Suprapubic skin (tissue), 4 donors: ENCODE measurements at regions not wholly inside any gene's neighbourhood (a gene's known extent, or its start where the extent isn't known, plus 50 kb on each side); places are given as distances from the start of the nearest gene placed in this dataset.

ENCODE experiments used
- DNase-seq, 2 donors: peaks; one replicate each; pipeline ENCODE4 v3.0.0-alpha.2; 2019; ENCODE audit warnings: low spot score in 2 of 2
- H3K27ac ChIP-seq: fragments of 200-600 bp; sonication (generic); one replicate; pipeline ENCODE4 v1.5.1; 2019
- H3K27me3 ChIP-seq: fragments of 200-600 bp; sonication (generic); one replicate; pipeline ENCODE4 v1.5.1; 2019
- H3K36me3 ChIP-seq: fragments of 200-600 bp; sonication (generic); one replicate; pipeline ENCODE4 v1.5.1; 2019
- H3K4me1 ChIP-seq: fragments of 200-600 bp; sonication (generic); one replicate; pipeline ENCODE4 v1.5.1; 2019
- H3K4me3 ChIP-seq: fragments of 200-600 bp; sonication (generic); one replicate; pipeline ENCODE4 v1.5.1; 2019; ENCODE audit warnings: mild to moderate bottlenecking
- H3K9me3 ChIP-seq: fragments of 200-600 bp; sonication (generic); one replicate; pipeline ENCODE4 v1.5.1; 2019
- EP300 ChIP-seq: sonication (generic); formaldehyde crosslinking; IDR thresholded peaks from one replicate; pipeline ENCODE4 v1.6.1; 2017; ENCODE audit warnings: antibody characterized with exemption
- POLR2A ChIP-seq, 2 donors: fragments of 450-650 bp; IDR thresholded peaks; one replicate each; pipeline ENCODE4 v1.6.1; 2017; ENCODE audit warnings: antibody characterized with exemption in 2 of 2, mild to moderate bottlenecking in 2 of 2, moderate library complexity in 2 of 2
- POLR2AphosphoS5 ChIP-seq, 3 donors: sonication (generic); formaldehyde crosslinking; IDR thresholded peaks; one replicate each; pipeline ENCODE4 v1.6.1; 2017; ENCODE audit warnings: antibody characterized with exemption in 3 of 3
- WGBS: methylation state at CpG from one replicate; pipeline ENCODE4 v1.1.5; 2018; 5-methylcytosine and 5-hydroxymethylcytosine counted together
- TF ChIP-seq, protein P1 (sequence below), 2 donors: fragments of 200-600 bp in 1 of 2; fragments of 450-650 bp in 1 of 2; sonication (generic) in 1 of 2; IDR thresholded peaks; one replicate each; pipeline ENCODE4 v1.5.1; 2016 to 2019; ENCODE audit warnings: antibody characterized with exemption in 2 of 2, mild to moderate bottlenecking in 1 of 2, moderate library complexity in 1 of 2

DNA sequence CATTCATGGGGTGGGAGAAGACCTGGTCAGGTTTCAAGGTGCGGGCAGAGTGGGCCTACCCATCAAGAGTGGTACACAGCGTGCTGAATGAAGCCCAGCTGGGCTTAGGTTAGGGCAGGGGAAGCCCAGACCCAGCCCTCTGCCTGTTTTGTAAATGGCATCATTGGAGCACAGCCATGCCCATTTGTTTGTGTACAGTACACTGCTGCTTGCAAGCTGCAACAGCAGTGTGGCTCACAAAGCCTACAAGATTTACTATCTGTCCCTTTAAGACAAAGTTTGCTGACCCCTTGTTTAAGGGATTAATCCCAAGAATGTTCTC lies 230.1 kb upstream of the TNRC6C start:
- Histone ChIP-seq H3K9me3 (peaks cover 6% of the 10 kb centered on the region), H3K36me3 (no peaks in the 10 kb centered on the region), H3K4me1 (peaks cover 17% of the 10 kb centered on the region), H3K4me3 (no peak overlapping the region), H3K27me3 (peaks cover 10% of the 10 kb centered on the region), H3K27ac (peak overlapping the region; percentile 83)
- no peak for TF ChIP-seq EP300
- no peak for TF ChIP-seq POLR2AphosphoS5 (IDR thresholded peaks at IDR 0.05)
- TF ChIP-seq POLR2A (IDR thresholded peaks at IDR 0.05) = no peak
- TF ChIP-seq, protein P1, sequence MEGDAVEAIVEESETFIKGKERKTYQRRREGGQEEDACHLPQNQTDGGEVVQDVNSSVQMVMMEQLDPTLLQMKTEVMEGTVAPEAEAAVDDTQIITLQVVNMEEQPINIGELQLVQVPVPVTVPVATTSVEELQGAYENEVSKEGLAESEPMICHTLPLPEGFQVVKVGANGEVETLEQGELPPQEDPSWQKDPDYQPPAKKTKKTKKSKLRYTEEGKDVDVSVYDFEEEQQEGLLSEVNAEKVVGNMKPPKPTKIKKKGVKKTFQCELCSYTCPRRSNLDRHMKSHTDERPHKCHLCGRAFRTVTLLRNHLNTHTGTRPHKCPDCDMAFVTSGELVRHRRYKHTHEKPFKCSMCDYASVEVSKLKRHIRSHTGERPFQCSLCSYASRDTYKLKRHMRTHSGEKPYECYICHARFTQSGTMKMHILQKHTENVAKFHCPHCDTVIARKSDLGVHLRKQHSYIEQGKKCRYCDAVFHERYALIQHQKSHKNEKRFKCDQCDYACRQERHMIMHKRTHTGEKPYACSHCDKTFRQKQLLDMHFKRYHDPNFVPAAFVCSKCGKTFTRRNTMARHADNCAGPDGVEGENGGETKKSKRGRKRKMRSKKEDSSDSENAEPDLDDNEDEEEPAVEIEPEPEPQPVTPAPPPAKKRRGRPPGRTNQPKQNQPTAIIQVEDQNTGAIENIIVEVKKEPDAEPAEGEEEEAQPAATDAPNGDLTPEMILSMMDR (IDR thresholded peaks at IDR 0.05) = no peak
- peak in 1 of 2 donors; percentile 33 for DNase-seq
- 65% methylated on average over 2 of the region's 2 CpGs for WGBS

DNA sequence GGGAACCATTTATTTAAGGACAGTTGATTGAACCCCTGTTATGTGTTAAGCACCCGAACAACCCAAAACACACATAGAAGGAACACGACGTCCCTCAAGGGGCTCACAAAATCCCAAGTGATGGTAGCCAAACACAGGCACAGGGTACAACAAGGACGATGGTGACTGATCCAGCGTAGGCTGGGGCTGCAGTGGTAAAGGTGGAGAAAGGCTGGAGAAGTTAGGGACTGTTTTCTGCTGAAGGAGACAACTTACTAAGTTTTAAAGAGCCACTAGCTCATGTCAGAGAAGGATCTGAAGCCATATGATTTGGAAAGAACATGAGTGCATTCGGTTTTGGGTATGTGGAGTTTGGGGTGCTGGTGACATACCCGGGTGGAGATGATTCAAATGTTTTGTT lies 229.6 kb upstream of the TNRC6C start:
- H3K27me3 ChIP-seq = peaks cover 13% of the 10 kb centered on the region
- H3K27ac ChIP-seq = no peak overlapping the region
- DNase-seq = no peak
- peaks cover 21% of the 10 kb centered on the region for H3K4me1 ChIP-seq
- no peak for TF ChIP-seq EP300
- no peak for TF ChIP-seq POLR2AphosphoS5 (IDR thresholded peaks at IDR 0.05)
- TF ChIP-seq, protein P1 (IDR thresholded peaks at IDR 0.05) = no peak
- no peak for TF ChIP-seq POLR2A (IDR thresholded peaks at IDR 0.05)
- 97% methylated on average over 7 of the region's 7 CpGs for WGBS
- peaks cover 6% of the 10 kb centered on the region for H3K9me3 ChIP-seq
- H3K36me3 ChIP-seq = no peaks in the 10 kb centered on the region
- H3K4me3 ChIP-seq = no peak overlapping the region

DNA sequence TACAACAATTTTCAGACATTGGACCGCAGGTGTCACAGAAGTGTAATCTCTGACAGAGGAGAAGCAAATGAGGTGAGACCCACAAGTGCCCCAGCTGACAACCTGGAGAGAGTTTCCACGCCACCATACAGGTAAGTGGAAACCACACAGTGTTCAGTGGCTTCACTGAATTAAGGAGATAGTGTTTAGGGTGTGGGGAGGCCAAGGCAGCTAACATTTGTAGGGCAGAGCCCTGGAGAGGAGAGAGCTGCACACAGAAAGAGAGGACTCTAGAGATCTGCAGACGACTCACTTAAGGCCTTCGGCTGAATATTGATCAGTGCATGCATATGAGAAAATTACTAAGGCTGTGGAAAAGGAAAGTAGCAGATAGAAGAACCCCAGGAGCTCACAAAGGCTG lies 228.9 kb upstream of the TNRC6C start:
- no peak for DNase-seq
- Histone ChIP-seq H3K27ac (no peak overlapping the region), H3K4me1 (peaks cover 28% of the 10 kb centered on the region), H3K9me3 (peaks cover 6% of the 10 kb centered on the region), H3K4me3 (no peak overlapping the region), H3K27me3 (peaks cover 20% of the 10 kb centered on the region), H3K36me3 (no peaks in the 10 kb centered on the region)
- TF ChIP-seq EP300 = no peak
- TF ChIP-seq, protein P1 (IDR thresholded peaks at IDR 0.05) = no peak
- WGBS = 88% methylated on average over 4 of the region's 4 CpGs

DNA sequence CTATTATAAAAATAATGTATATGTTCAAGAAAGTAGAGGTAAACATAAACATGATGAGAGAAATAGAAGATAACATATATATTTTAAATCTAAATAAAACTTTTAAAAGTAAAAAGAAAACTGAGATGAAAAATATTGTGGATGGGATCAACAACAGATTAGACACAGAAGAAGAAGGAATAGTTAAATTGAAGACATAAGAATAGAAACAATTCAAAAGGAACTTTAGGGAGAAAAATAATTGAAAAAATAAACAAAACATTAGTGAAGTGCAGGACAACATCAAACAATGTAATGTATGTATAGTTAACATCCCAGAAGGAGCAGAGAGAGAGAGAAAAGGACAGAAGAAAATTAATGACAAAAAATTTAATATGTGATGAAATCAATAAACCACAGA lies 228.1 kb upstream of the TNRC6C start:
- peaks cover 6% of the 10 kb centered on the region for H3K9me3 ChIP-seq
- no peak overlapping the region for H3K27ac ChIP-seq
- no peak overlapping the region for H3K4me3 ChIP-seq
- peaks cover 36% of the 10 kb centered on the region for H3K4me1 ChIP-seq
- no peak for TF ChIP-seq EP300
- TF ChIP-seq POLR2AphosphoS5 (IDR thresholded peaks at IDR 0.05) = no peak
- TF ChIP-seq POLR2A (IDR thresholded peaks at IDR 0.05) = no peak
- TF ChIP-seq, protein P1 (IDR thresholded peaks at IDR 0.05) = no peak
- no peak for DNase-seq
- no peaks in the 10 kb centered on the region for H3K36me3 ChIP-seq
- H3K27me3 ChIP-seq = peaks cover 24% of the 10 kb centered on the region

DNA sequence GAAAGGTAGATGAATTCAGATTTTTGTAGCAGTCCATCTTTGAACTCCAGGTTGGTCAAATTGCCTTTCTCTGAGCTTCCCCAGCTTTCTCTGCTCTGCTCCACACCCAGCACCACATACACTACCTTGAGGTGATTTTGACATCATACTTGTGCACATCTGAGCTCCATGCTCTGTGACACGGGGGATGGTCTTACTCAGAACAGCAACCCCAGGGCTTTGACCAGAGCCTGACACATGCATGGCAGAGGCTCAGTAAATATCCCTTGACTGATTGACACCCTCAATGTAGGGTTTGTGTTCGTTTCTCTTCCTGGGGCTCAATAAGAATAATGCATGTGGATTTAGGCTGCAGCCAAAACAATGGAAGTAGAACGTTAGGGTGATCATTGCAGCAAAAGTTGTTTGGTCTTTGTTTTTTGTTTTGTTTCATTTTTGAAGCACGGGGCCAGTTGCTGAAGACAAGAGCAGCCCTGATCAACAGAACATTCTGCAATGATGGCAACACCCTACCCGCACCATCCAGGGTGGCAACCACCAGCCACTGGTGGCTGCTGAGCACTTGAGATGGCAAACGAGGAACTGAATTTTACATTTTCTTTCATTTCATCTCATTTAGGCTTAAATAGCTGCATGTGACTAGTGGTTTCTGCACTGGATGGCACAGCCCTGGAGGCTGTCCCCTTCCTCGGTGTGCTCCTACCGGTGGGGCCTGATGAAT lies 224.8 kb upstream of the TNRC6C start:
- peak in 1 of 2 donors; percentile 9 for DNase-seq
- no peak overlapping the region for H3K4me3 ChIP-seq
- H3K9me3 ChIP-seq = peaks cover 6% of the 10 kb centered on the region
- H3K27ac ChIP-seq = peak overlapping the region; percentile 61
- TF ChIP-seq, protein P1 (IDR thresholded peaks at IDR 0.05) = no peak
- TF ChIP-seq POLR2AphosphoS5 (IDR thresholded peaks at IDR 0.05) (no peak), EP300 (no peak), POLR2A (IDR thresholded peaks at IDR 0.05) (no peak)
- peaks cover 35% of the 10 kb centered on the region for H3K4me1 ChIP-seq
- WGBS = 39% methylated on average over 8 of the region's 8 CpGs
- H3K36me3 ChIP-seq = no peaks in the 10 kb centered on the region
- peaks cover 26% of the 10 kb centered on the region for H3K27me3 ChIP-seq
